GM11168 (cell line): ENCODE measurements at regions not wholly inside any gene's neighbourhood (a gene's known extent, or its start where the extent isn't known, plus 50 kb on each side); places are given as distances from the start of the nearest gene placed in this dataset.

Experiments used
- in situ Hi-C: fragments of 300-500 bp; cut with MboI; formaldehyde crosslinking; loops from one replicate; pipeline ENCODE4 v1.12.0; 2022; ENCODE audit warnings: low sequenced_read_pairs; ENCODE audit not compliant: unreplicated experiment

DNA sequence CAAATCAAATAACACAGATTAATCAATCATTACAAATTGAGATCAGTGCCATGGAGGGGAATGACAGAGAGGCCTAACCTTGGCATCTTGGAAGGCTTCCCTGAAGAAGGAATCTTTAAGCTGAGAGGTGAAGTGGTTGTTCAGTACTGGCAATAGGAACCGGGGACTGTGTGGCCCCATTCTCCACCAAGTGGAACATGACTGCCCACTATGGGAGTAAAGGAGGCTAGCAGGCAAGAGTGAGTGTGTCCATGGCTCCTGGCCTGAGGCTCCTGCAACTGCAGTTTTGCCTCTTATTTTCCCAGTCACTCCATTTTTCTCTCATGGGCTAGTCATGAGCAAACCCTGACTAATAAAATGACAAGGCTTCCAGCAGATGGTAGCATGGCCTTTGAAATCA, 112.2 kb upstream of the GJB5 start:
- in situ Hi-C loops = no loop called here

DNA sequence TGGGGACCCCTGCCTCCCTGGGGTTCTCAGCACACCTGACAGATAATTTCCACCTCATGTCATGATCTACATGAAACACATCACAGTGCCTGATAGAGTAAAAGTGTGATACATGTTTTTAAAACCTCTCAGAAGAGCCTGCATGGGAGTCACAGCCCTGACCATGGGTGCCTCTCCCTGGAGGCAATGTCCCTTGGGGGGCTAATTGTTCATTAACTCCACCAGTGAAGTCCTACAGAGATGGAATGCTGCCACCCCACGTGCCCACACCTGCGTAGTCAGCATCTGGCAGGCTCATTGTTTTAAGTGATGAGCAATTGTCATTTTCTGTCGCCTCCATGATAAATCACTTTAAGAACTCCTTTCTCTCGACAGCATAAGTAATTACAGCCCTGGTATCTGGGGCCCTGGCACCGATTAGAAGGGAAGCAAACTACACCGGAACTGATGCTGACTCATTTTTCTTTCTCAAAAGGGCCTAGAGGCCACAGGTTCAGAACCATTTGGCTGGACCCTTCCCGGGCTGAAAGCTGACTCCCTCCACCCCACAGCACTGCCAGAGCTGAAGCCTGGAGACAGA, 109.6 kb upstream of the GJB5 start:
- in situ Hi-C loops = no loop called here

DNA sequence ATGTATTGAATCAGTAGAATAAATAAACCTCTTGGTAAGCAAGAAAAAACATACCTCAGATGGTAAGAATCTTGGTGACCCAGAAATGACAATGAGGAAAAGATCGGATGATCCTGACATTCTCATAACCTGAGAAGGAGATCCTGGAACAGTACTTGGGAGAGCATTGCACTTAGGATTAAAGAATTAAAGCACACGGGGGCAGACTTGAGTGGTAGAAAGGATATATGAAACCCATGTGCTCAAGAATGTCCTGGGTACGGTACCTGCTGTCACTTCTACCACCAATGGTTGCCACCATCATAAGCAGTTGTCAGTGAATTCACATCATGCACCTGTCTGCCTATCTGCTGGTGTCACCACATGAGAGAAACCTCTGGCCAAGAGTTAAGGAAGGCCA, 108.9 kb upstream of the GJB5 start:
- in situ Hi-C loops = no loop called here

DNA sequence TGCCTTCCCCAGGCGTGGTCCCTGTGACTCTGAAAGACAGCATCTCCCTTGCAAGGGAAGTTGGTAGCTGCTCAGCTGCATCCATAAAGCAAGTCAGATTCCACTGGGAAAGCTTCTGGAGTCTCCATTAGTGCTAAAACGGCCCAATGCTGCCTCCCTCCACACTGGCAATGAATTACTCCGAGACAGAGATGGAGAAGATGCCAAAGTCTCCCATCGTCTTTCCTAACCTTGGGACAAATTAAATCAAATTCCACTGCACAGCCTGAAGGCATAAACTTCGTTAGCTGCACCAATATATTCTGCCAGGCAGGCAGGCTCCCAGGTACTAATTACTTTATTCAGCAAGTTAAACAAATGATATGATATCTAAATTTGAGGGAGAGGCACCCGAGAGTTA, 106.3 kb upstream of the GJB5 start:
- in situ Hi-C loops = no loop called here

DNA sequence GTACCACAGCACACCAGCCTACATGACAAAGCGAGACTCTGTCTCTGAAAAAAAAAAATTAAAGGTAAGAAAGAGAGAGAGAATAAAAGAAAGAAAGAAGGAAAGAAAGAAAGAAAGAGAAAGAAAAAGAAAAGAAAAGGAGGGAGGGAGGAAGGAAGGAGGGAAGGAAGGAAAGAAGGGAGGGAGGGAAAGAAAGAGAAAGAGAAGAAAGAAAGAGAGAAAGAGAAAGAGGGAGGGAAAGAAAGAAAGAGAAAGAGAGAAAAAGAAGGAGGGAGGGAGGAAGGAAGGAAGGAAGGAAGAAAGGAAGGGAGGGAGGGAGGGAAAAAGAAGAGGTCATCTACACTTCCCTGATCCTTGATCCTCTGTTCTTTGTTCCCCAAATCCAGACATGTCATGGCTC, 104.8 kb upstream of the GJB5 start:
- in situ Hi-C loops = no loop called here

DNA sequence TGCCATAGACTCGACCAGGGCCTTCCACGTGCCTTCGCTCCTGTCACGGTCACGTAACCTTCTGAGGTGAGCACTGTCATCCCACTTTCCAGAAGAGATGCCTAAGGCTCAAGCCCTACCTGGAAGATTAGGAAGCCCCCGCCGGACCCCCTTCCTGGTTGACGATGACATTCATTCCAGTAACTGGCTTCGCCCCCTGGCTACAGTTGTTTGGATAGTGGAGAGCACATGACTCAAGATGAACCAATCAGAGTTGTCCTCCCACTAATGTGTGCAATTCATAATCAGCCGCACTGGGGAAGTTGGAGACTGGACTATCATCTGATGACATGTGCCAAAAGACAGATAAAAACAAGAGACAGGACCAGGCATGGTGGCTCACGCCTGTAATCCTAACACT, 104.0 kb upstream of the GJB5 start:
- in situ Hi-C loops = no loop called here

DNA sequence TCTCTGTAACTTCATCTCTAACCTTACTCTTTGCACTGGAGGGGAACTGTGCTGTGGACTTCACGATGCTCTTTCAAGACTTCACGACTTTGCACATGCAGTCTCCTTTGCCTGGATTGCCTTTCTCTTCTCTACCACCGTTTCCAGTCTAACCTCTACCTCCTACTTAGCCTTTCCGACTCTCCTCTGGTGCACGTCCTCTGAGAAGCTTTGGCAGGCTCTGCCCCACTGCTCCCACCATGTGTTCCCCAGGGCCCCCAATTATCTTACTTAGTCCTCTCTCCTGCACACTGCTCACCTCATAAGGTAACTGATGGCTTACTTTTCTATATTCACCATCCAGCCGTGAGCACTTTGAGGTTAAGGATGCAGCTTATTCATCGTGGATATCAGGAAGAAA, 101.7 kb upstream of the GJB5 start:
- in situ Hi-C loops = no loop called here

DNA sequence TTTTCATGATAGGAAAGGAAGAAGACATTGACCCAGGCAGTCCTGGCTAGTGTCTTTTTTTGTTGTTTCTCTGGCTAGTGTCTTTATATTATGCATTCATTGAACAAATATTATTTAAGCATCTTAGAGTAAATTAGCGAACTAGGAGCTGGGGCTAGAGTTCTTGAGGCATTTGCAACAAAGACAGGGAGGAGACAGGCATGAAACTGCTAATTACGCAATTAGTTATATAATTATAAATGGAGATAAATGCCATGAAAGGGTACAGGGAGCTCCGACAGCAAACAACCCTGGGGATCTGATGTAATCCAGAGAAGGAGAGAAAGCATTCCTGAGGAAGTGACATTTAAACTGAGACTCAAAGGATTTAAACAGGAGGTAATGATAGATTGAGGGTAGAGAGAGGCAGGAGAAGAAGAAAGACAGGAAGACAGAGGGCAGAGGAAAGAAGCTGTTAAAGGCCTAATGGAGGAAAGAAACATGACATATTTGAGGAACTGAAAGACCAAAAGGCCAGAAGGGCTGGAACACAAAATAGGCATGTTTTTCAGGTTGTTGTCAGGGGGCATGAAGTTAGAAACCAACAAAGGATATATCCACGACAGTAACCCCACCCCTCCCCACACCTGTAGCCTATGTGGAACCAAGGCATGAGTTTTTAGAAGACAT, 99.5 kb upstream of the GJB5 start:
- in situ Hi-C loops = no loop called here

DNA sequence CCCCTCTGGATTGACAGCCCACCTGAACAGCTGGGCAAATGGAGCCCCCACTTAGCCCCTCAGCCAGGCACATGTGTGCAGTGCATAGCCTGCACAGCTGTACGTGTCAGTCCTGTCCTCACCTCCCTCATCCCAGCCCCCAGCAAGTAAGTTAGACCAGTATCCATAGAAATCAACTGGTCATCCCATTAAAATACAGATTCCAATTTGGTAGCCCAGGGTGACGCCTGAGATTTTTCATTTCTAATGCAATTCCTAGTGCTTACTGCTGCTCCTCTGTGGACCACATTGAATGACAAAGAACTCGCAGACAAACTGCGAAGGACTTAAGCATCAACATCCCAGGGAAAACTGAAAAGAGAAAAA, 99.0 kb upstream of the GJB5 start:
- in situ Hi-C loops = no loop called here

DNA sequence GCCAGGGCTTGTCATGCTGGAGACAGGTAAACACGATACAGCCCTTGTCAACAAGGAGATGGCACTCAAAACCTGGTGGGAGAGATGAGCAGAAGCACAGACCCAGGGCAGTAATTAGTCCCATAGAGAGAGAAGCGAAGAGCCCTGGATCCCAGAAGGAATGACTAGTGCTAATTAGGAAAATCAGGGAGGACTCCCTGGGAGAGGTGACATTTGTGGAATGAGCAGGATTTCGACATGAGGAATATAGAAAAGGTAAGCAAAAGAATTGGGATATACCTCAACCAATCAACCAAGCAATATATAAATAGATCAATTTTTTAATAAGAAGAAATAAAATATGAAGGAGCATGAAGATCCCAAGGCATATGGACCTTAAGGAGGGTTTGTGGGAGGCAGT, 98.5 kb upstream of the GJB5 start:
- in situ Hi-C loops = no loop called here

DNA sequence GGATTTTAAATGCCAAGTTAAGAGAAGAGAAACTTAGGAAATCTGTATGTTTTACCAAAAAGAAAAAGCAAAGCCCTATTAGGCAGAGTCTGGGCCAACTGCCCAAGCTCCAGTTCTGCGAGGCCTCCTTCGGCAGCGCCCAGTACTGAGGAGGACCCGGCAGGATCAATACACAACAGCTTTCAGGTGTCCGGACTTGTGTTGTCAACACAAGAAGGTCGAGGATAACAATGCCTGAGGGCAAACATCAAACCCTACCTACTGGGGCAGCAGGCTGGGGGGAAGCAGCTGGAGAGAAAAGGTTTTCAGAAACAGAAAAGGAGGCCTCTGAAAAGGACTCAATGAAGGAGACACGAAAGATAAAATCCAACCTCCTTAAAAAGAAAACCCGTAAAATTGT, 98.1 kb upstream of the GJB5 start:
- in situ Hi-C loops = no loop called here

DNA sequence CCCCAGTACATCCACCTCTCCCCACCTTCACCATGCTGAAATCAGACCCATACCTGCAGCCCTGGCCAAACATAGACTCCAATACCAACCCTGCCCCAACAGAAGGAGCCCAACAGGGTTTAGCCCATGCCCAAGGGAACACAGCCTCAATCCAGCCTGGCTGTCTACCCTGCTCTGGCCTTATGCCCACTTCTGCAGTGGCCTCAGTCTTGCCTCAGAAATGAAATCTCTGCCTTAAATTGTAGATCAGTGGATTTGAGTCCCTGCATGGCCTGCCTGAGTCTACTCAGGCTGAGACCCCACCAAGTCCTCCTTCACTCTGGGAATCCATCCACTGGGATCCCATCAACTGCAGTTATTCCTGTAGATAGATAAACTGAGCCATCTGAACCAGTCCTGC, 97.6 kb upstream of the GJB5 start:
- in situ Hi-C loops = no loop called here

DNA sequence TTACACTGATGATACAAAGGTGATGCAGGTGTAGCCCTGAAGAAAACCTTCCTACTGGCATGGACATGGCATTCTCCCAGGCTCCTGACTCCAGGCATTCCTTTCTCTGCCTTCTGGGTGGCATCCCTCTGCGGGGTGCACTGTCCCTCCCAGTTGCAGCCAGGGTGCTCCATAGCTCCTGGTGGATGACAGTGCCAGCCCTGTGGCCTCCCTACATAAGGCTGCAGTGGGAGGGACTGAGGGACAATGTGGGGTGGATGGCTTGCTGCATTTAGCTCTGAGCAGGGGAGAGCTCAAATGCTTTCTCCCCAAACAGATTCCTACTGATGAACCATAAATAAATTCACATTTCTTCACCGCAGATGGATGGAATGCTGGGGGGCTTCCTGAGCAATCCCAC, 97.0 kb upstream of the GJB5 start:
- in situ Hi-C loops = no loop called here

DNA sequence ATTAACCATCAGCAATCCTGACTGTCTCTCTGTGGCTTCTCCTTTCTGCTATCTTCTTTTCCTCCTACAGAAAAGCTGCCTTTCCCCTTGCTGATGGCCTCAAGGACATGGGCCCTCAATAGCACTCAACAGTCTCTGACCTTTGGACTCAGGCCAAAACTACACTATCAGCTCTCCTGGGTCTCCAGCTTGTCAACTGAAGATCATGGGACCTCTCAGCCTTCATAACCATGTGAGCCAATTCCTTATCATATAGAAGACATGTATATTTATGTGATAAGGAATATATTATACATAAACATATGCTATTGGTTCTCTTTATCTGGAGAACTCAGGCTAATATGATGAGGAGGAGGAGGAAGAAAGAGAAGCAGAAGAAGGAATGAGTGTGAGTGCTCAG, 91.8 kb upstream of the GJB5 start:
- in situ Hi-C loops = no loop called here

DNA sequence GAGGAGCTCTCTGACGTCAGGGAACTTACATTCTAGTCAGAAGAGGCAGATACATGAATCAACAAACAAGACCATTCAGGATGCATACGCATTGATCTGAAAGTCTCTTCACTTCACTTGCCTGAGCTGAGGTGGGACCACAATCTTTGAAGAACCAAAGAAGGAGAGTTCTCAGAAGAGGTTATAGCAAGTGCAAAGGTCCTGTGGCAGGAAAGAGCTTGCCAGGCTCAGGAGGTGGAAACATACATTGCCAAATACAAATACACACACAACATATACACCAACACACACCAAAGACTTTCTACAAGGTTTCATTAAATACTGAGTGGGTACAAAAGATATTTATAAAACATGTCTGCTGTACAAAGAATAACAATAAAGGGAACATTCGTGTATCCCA, 86.8 kb upstream of the GJB5 start:
- in situ Hi-C loops = no loop called here

DNA sequence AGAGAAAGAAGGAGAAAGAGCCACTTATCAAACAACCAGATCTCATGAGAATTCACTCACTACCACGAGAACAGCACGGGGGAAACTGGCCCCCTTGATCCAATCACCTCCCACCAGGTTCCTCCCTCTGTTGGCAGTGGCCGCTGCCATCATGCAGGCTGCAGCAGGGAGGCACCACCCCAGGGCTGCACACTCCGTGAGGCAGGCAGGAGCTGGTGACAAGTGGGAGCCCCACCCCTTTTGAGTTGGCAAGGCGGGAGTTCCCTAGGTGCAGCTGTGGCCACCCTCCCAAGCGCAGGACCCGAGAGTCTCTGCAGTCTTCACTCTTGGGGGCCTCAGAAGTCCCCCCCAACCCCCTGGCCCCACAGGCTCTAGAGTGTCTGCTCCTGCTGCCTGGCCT, 83.9 kb upstream of the GJB5 start:
- in situ Hi-C loops = no loop called here

DNA sequence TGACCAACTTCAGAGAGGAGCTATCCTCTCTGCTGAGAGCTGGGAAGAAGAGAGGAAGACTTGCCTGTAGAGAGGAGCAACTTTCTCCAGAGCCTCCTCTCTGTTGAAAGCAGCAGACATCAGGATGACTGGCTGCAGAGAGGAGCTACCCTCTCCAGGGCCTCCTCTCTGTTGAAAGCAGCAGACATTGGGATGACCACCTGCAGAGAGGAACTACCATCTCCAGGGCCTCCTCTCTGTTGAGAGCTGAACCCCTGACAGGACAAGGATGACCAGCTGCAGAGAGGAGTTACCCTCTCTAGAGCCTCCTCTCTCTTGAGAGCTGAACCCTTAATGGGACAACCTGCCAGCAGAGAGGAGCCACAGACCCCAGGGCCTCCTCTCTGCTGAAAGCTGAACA, 83.0 kb upstream of the GJB5 start:
- in situ Hi-C loops = no loop called here

DNA sequence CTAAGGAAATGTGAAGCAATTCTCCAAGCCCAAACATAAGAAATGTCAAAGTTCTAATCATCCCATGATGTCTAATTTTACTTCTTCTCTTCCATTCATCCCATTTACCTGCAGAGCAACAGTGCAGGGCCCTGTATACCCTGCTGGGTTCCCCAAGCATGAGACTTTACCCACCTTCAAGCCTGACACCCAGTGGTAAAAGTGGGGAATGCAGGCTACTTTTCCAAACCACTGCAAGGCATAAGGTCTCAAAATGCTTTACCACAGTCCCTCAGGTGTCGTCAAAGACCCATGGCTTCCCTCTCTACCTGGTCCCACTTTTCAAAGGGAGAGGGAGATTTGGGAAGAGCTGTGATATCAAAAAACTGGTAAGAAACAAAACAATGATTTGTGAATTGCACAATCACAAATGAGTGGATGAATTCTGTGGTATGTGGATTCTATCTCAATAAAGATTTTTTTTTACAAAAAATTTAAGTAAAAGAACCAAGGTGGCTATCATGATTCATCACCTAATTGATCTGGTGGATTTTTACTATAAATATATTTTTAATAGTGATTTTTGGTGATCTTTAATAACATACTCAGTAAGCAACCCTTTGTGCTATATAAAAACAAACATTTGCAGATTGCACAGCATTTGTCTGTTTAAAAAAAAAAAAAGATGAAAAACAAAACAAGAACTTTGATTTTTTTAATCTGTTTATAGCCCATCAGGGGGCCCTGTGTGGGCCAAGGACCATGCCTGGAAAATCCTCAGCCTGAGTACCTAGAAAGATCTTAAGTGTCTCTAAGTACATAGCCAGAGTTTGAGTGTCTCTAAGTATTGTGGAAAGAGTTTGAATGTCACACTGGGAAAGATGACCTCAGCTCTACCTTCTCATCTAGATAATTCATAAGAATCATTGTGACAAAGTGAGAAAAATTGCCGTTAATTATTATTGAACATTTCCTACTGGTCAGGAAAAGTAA, 73.1 kb upstream of the GJB5 start:
- in situ Hi-C loops = no loop called here

DNA sequence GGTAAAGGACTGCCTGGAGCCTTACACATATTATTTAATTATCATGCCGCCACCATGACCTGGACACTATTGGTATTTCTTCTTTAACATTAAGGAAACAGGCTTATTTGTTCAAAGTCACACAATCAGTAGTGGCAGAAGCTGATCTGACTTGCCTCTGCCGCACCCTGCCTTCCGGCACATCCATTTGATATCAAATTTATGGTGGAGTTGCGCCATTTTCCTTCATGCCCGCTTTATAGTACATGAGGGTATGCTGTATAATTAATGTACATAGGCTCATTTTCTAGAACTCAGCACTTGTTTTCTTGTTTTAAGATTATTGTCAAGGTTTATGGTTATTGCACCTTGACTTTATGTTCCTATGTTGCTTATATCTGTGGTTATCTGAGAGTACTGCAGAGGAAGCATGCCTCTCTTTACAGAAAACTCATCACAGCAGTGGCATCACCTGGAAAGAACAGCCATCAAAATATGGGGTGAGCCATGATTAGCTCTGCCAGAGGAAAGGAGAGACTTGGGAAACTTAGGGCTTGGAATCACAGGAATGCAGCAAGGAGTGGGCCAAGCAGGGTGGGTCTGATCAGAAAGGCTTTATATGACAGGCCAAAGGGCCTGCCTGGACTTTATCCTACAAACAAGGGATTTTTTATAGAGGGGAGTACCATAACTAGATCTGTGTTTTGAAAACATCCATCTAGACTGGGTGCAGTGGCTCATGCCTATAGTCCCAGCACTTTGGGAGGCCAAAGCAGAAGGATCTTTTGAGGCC, 72.2 kb upstream of the GJB5 start:
- in situ Hi-C loops = no loop called here

DNA sequence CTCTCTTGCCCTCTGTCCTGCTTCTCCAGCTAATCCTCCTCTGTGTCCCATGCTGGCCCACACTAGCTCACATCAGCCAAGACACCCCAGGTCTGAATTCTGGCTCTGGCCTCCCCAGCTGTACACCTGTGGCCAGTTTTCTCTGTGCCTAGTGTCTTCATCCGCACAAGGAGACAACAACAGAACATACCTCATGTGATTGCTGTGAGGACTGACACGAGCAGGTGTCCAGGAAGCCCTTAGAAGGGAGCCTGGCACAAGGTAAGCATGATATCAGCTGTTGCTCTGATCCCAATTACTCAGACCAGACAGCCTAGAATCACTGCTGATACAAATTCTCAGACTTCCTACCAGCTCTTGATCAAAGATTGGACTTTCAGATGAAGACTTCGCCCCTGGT, 71.2 kb upstream of the GJB5 start:
- in situ Hi-C loops = no loop called here

DNA sequence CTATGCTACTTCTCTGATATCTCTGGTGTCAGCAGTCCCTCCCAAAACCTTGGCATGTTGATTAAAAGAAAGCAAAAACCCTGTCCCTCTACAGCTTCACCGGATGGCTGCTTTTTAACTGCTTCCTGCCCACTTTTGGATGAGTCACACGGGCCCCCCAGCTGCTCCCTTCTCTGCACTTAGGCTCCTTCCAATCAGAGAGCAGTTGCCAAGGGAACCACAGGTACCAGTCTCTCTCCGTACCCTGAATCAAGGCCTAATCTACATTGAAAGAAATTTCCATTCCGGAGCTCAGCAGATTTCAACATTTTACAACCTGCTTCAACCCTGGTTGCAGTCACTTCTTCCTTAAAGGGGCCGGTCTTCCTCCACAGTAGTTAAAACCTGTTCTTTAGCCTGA, 70.6 kb upstream of the GJB5 start:
- in situ Hi-C loops = no loop called here
